Skeletal muscle tissue (tissue), 3 donors: ENCODE measurements at regions not wholly inside any gene's neighbourhood (a gene's known extent, or its start where the extent isn't known, plus 50 kb on each side); places are given as distances from the start of the nearest gene placed in this dataset.
A peak's percentile ranks its signal among the peaks of the same experiment; 100 is the strongest.

Source experiments
- H3K27ac ChIP-seq: one replicate; pipeline ENCODE4 v1.7.0; 2013; ENCODE audit warnings: mild to moderate bottlenecking, low read depth, low read length, inconsistent platforms
- H3K27me3 ChIP-seq, 3 donors: one replicate each; pipeline ENCODE4 v1.7.0; 2013; ENCODE audit warnings: low read length in 3 of 3; ENCODE audit not compliant: control insufficient read depth in 3 of 3, insufficient read depth in 3 of 3
- H3K36me3 ChIP-seq, 3 donors: one replicate each; pipeline ENCODE4 v1.7.0; 2013; ENCODE audit warnings: low read length in 3 of 3; ENCODE audit not compliant: control insufficient read depth in 3 of 3, insufficient read depth in 3 of 3
- H3K4me1 ChIP-seq, 3 donors: one replicate each; pipeline ENCODE4 v1.7.0; 2013; ENCODE audit warnings: low read length in 3 of 3, mild to moderate bottlenecking in 3 of 3; ENCODE audit not compliant: control insufficient read depth in 3 of 3, insufficient read depth in 3 of 3
- H3K4me3 ChIP-seq, 3 donors: one replicate each; pipeline ENCODE4 v1.7.0; 2013; ENCODE audit warnings: low read length in 3 of 3
- H3K9ac ChIP-seq, 3 donors: one replicate each; pipeline ENCODE4 v1.7.0; 2013; ENCODE audit warnings: low read length in 3 of 3, mild to moderate bottlenecking in 3 of 3, moderate library complexity in 2 of 3, low read depth in 1 of 3
- H3K9me3 ChIP-seq, 3 donors: one replicate each; pipeline ENCODE4 v1.7.0; 2013; ENCODE audit warnings: low read length in 3 of 3; ENCODE audit not compliant: control insufficient read depth in 3 of 3
- donor health status: Osteomylitis.

GRCh38 chr17:71974051-71974450 is 146.8 kb upstream of the SOX9 start:
- Histone ChIP-seq H3K4me1 (peaks cover 13 to 19% (median 18%) of the 10 kb centered on the region in 3 donors), H3K27ac (peak overlapping the region; percentile 89), H3K9ac (no peak overlapping the region), H3K4me3 (peak overlapping the region in 1 of 3 donors; percentile 73), H3K27me3 (no peaks in the 10 kb centered on the region), H3K9me3 (peaks cover 0 to 1% (median 0%) of the 10 kb centered on the region in 3 donors), H3K36me3 (no peaks in the 10 kb centered on the region)

GRCh38 chr17:71975331-71975801 is 145.5 kb upstream of the SOX9 start:
- Histone ChIP-seq H3K27ac (peak overlapping the region; percentile 89), H3K27me3 (no peaks in the 10 kb centered on the region), H3K36me3 (no peaks in the 10 kb centered on the region), H3K4me3 (peak overlapping the region; percentile 73 to 79 (median 75)), H3K4me1 (peaks cover 13 to 19% (median 18%) of the 10 kb centered on the region in 3 donors), H3K9ac (peak overlapping the region; percentile 64 to 87 (median 80)), H3K9me3 (peaks cover 0 to 5% (median 2%) of the 10 kb centered on the region in 3 donors)

GRCh38 chr17:71976011-71976649 is 144.7 kb upstream of the SOX9 start:
- H3K27me3 ChIP-seq, result no peaks in the 10 kb centered on the region
- peak overlapping the region; percentile 73 to 79 (median 75) for H3K4me3 ChIP-seq
- H3K27ac ChIP-seq, result peak overlapping the region; percentile 89
- H3K36me3 ChIP-seq, result no peaks in the 10 kb centered on the region
- H3K4me1 ChIP-seq, result peaks cover 13 to 19% (median 18%) of the 10 kb centered on the region in 3 donors
- H3K9me3 ChIP-seq, result peaks cover 0 to 5% (median 2%) of the 10 kb centered on the region in 3 donors
- peak overlapping the region; percentile 64 to 87 (median 80) for H3K9ac ChIP-seq

DNA sequence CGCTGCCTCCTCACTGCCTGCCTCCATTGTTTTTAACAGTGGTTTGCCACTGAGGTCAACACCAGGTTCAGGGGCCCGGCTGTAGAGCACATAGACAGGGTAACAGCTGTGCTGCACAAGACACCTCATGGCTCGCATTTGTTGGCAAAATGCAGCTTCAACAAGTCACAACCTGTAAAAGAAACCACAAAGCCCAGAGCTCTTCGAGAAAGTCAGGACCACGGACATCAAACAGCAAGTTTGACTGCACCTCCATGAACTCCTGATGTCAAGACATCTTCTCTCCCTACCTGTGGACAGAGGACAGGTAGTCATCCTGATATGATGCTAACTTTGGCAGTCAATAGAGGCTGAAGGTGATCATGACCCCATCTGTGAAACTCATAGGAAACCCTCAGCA is 142.4 kb upstream of the SOX9 start:
- Histone ChIP-seq H3K27me3 (no peaks in the 10 kb centered on the region), H3K9ac (no peak overlapping the region), H3K27ac (no peak overlapping the region), H3K4me1 (peaks cover 13 to 19% (median 18%) of the 10 kb centered on the region in 3 donors), H3K4me3 (no peak overlapping the region), H3K9me3 (peaks cover 0 to 5% (median 2%) of the 10 kb centered on the region in 3 donors), H3K36me3 (no peaks in the 10 kb centered on the region)

DNA sequence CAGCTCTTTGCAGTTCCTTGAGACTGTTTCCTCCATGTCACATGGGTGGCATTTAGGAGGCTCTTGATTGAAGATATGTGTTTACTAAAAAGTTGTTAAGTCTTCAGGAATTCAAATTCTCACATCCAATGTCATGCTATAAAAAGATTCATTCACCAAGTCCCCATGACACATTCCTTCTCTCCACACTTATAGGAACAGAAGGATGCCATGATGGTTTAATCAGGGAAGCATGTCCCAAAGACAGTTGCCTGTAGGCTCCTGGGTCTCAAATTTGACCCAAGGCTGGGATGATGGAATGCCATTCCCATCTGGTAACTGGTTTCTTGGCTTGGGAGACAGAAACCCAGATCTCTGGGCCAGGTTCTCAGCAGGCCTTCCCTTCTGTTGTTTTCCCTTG is 140.6 kb upstream of the SOX9 start:
- no peak overlapping the region for H3K4me3 ChIP-seq
- H3K27me3 ChIP-seq, result no peaks in the 10 kb centered on the region
- peaks cover 4 to 9% (median 9%) of the 10 kb centered on the region in 3 donors for H3K4me1 ChIP-seq
- H3K9ac ChIP-seq, result no peak overlapping the region
- H3K27ac ChIP-seq, result no peak overlapping the region
- H3K9me3 ChIP-seq, result peaks cover 0 to 5% (median 2%) of the 10 kb centered on the region in 3 donors
- no peaks in the 10 kb centered on the region for H3K36me3 ChIP-seq

- Histone ChIP-seq H3K36me3 (no peaks in the 10 kb centered on the region), H3K27ac (no peak overlapping the region), H3K9me3 (peaks cover 0 to 5% (median 2%) of the 10 kb centered on the region in 3 donors), H3K4me1 (no peaks in the 10 kb centered on the region), H3K4me3 (no peak overlapping the region), H3K9ac (no peak overlapping the region), H3K27me3 (no peaks in the 10 kb centered on the region)
Measured at GRCh38 chr17:71983828-71984227, 137.0 kb upstream of the SOX9 start.

DNA sequence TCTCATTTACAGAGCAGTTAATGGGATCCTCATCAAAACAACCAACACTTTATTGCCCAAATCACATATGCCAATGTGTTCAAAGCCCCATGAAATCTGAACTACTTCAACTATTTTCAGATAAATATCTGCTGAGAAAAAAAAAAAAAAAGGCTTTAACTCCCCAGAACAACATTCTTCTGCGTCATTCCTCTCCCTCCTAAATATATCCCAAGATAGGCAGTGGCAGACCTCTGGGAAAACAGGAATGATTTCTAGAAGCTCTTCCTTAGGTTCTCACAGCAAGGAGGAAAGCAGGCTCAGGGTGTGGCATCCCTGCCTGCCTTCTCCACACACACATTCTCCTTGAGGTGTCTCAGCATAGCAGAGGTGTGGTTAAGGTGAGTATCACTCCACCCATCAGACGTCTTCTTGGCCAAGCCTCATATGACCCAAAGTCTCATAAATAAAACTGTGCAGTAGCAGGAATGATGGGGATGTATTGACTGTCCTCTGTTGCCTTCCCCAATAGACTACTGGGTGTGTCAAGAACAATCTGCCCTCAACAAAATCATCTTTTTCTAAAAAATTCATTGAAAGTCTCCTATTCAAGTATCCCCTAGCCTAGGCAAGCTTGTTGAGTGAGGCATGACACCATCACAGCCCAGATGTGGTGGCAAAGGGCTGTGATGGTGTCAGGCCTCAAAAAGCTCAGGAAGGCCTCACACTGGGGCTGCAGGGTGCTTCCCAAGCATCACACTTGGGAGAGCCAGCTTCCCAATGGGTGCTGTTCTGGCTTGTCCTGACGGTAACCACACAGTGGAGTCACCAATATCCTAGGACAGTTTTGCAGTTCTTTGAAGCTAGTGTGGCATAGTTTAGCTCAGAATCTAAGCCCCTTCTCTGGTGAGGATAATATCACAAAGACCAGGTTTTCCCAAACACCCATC is 135.4 kb upstream of the SOX9 start:
- H3K9ac ChIP-seq, result no peak overlapping the region
- no peak overlapping the region for H3K4me3 ChIP-seq
- H3K4me1 ChIP-seq, result no peaks in the 10 kb centered on the region
- no peaks in the 10 kb centered on the region for H3K27me3 ChIP-seq
- H3K36me3 ChIP-seq, result no peaks in the 10 kb centered on the region
- no peak overlapping the region for H3K27ac ChIP-seq
- no peaks in the 10 kb centered on the region for H3K9me3 ChIP-seq

DNA sequence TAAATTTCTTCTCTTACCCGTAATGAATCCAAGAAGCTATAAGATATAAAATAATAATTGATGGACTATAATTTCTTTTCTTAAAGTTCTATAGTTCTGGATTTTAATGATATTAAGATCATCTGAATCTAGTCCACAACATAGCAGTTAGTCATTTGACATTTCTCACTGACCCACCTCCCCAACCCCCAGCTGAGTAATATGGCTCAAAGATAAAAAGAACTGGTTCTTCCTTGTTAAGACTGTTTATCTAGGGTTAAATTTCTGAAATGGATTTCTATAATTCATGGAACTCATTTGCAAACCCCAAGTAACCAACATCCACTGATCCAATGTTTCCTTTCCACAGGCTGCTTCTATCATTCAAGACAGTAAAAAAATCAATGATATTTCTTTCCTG is 133.9 kb upstream of the SOX9 start:
- Histone ChIP-seq H3K27ac (no peak overlapping the region), H3K4me3 (no peak overlapping the region), H3K4me1 (no peaks in the 10 kb centered on the region), H3K36me3 (no peaks in the 10 kb centered on the region), H3K9me3 (no peaks in the 10 kb centered on the region), H3K9ac (no peak overlapping the region), H3K27me3 (no peaks in the 10 kb centered on the region)

DNA sequence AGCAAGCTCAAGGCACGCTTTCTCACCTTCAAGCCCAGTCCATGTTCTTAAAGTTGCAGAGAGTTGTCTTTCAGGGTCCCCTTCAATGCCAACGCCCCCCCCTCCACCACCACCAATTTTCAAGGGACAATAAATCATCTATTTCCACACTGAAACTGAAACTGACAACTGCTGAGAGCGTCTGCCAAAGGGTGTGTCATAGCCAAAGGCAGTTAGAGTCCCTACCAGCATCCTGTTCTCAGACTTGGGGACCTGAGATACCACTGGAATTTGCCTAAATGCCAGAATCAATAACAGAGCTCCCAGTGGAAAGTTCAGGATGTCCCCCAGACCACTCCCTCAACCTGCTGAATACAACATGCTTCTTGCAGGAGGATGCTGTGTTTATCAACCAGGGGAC is 133.2 kb upstream of the SOX9 start:
- Histone ChIP-seq H3K9me3 (no peaks in the 10 kb centered on the region), H3K27ac (no peak overlapping the region), H3K36me3 (no peaks in the 10 kb centered on the region), H3K4me3 (no peak overlapping the region), H3K4me1 (no peaks in the 10 kb centered on the region), H3K27me3 (no peaks in the 10 kb centered on the region), H3K9ac (no peak overlapping the region)

GRCh38 chr17:71989117-71989516 is 131.7 kb upstream of the SOX9 start:
- Histone ChIP-seq H3K36me3 (no peaks in the 10 kb centered on the region), H3K9me3 (no peaks in the 10 kb centered on the region), H3K4me1 (no peaks in the 10 kb centered on the region), H3K27me3 (no peaks in the 10 kb centered on the region), H3K9ac (no peak overlapping the region), H3K27ac (no peak overlapping the region), H3K4me3 (no peak overlapping the region)
